Body of pancreas (tissue), 4 donors: ENCODE measurements at regions not wholly inside any gene's neighbourhood (a gene's known extent, or its start where the extent isn't known, plus 50 kb on each side); places are given as distances from the start of the nearest gene placed in this dataset.

Source experiments
- ATAC-seq: fragments of 150-250 bp; one replicate; pipeline ENCODE4 v1.9.1; 2016
- DNase-seq, 4 donors: peaks; one replicate each; pipeline ENCODE4 v3.0.0-alpha.2; 2019
- H3K27ac ChIP-seq, 4 donors: fragments of 200-600 bp; sonication (generic); 1 replicate in 3 of 4; 2 replicates in 1 of 4; pipeline versions ENCODE4 v1.5.1 to v1.6.1; 2016 to 2019; ENCODE audit warnings: mild to moderate bottlenecking in 1 of 4, mixed read lengths in 1 of 4, moderate library complexity in 1 of 4
- H3K27me3 ChIP-seq, 2 donors: fragments of 200-600 bp; sonication (generic); one replicate each; pipeline ENCODE4 v1.6.0; 2016; ENCODE audit warnings: mild to moderate bottlenecking in 1 of 2
- H3K36me3 ChIP-seq, 2 donors: fragments of 200-600 bp; sonication (generic); replicated peaks in 1 of 2; 2 replicates each; pipeline ENCODE4 v1.5.1; 2016; ENCODE audit warnings: low read depth in 2 of 2; ENCODE audit not compliant: insufficient read depth in 1 of 2
- H3K4me1 ChIP-seq: fragments of 200-600 bp; sonication (generic); one replicate; pipeline ENCODE4 v1.6.0; 2016
- H3K4me3 ChIP-seq, 2 donors: fragments of 200-600 bp; sonication (generic); 1 replicate in 1 of 2; 2 replicates in 1 of 2; pipeline ENCODE4 v1.5.1; 2016 to 2019
- H3K9me3 ChIP-seq, 3 donors: fragments of 200-600 bp; sonication (generic); 1 replicate in 2 of 3; 2 replicates in 1 of 3; pipeline ENCODE4 v1.5.1; 2016
- POLR2A ChIP-seq, 3 donors: fragments of 450-650 bp; IDR thresholded peaks; one replicate each; pipeline ENCODE4 v1.6.1; 2016; ENCODE audit warnings: antibody characterized with exemption in 3 of 3, mild to moderate bottlenecking in 2 of 3
- WGBS, 2 donors: methylation state at CpG; one replicate each; pipeline ENCODE4 v1.1.5; 2017; 5-methylcytosine and 5-hydroxymethylcytosine counted together
- intact Hi-C: fragments of 100-400 bp; cut with DNase I; formaldehyde crosslinking; loops from one replicate; pipeline ENCODE4 v1.15.1; 2023
- TF ChIP-seq, protein P1 (sequence below), 7 experiments: fragments of 450-650 bp in 4 of 7; fragments of 200-600 bp in 3 of 7; sonication (generic) in 3 of 7; IDR thresholded peaks; one replicate each; pipeline ENCODE4 v1.5.1; 2016 to 2019; ENCODE audit warnings: antibody characterized with exemption in 7 of 7

DNA sequence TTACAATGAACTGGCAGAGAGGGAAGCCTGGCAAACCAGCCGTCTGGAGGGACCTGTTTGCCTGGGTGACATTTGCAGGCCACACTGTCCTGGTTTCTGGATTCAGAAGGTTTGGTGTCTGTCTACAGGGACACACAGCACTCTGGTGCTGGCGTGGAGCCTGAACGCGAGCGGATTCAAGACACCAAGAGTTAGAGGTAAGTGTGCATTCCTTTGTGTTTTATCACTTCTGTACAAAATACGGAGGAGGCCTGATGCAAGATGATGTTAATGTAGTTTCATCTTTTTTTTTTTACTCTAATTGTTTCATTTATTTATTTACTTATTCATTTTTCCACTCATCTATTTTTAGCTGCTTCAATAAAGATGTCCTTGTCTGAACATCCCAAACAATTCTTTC, 485.3 kb upstream of the ADARB2 start:
- 69 to 71% methylated on average over 6 of the region's 6 CpGs for WGBS, 2 donors
- intact Hi-C loops = no loop called here

DNA sequence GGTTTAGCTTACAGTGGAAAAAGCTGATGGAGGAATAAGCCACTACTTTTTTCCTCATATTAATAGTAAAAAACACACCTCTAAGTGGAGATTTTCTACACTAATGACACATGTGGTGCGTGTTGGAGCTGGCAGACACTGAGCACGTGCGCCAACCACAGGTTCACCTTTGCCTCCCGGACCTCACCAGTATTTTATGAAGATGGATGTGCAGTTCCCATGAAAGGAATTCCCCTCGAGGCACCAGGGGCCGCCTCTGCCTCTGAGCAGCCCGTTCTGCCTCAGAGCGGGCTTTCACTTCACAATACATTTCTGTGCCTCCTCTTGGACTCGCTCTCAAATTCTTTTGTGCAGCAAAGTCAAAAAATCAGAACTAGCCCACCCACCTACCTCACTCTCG, 477.5 kb upstream of the ADARB2 start:
- Histone ChIP-seq H3K36me3 (no peaks in the 10 kb centered on the region), H3K4me3 (no peak overlapping the region), H3K27me3 (no peaks in the 10 kb centered on the region), H3K9me3 (no peaks in the 10 kb centered on the region), H3K27ac (no peak overlapping the region), H3K4me1 (peaks cover 6% of the 10 kb centered on the region)
- 49 to 53% methylated on average over 10 of the region's 10 CpGs for WGBS, 2 donors
- intact Hi-C loops = no loop called here
- ATAC-seq = no peak
- DNase-seq = no peak
- TF ChIP-seq POLR2A (IDR thresholded peaks at IDR 0.05) = no peak
- TF ChIP-seq, protein P1, sequence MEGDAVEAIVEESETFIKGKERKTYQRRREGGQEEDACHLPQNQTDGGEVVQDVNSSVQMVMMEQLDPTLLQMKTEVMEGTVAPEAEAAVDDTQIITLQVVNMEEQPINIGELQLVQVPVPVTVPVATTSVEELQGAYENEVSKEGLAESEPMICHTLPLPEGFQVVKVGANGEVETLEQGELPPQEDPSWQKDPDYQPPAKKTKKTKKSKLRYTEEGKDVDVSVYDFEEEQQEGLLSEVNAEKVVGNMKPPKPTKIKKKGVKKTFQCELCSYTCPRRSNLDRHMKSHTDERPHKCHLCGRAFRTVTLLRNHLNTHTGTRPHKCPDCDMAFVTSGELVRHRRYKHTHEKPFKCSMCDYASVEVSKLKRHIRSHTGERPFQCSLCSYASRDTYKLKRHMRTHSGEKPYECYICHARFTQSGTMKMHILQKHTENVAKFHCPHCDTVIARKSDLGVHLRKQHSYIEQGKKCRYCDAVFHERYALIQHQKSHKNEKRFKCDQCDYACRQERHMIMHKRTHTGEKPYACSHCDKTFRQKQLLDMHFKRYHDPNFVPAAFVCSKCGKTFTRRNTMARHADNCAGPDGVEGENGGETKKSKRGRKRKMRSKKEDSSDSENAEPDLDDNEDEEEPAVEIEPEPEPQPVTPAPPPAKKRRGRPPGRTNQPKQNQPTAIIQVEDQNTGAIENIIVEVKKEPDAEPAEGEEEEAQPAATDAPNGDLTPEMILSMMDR (IDR thresholded peaks at IDR 0.05) = no peak

More for the DNA sequence above, 485.3 kb upstream of the ADARB2 start:
- no peak overlapping the region for H3K27ac ChIP-seq
- DNase-seq (no peak), ATAC-seq (no peak)
- no peaks in the 10 kb centered on the region for H3K9me3 ChIP-seq
- no peaks in the 10 kb centered on the region for H3K27me3 ChIP-seq
- TF ChIP-seq POLR2A (IDR thresholded peaks at IDR 0.05) = no peak
- TF ChIP-seq, protein P1 (IDR thresholded peaks at IDR 0.05) = no peak
- no peak overlapping the region for H3K4me3 ChIP-seq
- no peaks in the 10 kb centered on the region for H3K4me1 ChIP-seq
- H3K36me3 ChIP-seq = no peaks in the 10 kb centered on the region

DNA sequence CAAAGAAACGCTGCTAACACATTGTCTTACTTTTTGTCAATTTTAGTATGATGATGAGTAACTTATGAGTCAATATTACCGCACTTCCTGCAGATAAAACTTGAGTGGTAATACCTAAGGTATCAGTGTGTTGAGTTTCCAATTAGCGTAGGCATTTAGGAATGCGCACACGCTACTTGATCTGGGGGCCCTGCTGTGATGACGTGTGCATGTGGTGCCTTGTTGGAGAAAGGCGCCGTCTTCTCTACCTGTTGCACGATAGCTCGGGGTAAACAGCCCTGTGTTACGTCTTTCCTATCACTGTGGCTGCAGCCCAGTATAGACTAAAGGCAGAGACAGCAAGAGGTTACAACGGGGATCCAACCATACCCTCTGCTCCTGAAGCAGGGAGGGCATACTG, 476.8 kb upstream of the ADARB2 start:
- intact Hi-C loops = no loop called here
- Histone ChIP-seq H3K27ac (no peak overlapping the region), H3K27me3 (peaks cover 0 to 4% of the 10 kb centered on the region in 2 donors), H3K4me1 (peaks cover 6% of the 10 kb centered on the region), H3K4me3 (no peak overlapping the region), H3K9me3 (no peaks in the 10 kb centered on the region), H3K36me3 (no peaks in the 10 kb centered on the region)
- DNase-seq = no peak
- TF ChIP-seq, protein P1 (IDR thresholded peaks at IDR 0.05) = no peak
- TF ChIP-seq POLR2A (IDR thresholded peaks at IDR 0.05) = no peak
- 76 to 83% methylated on average over 12 of the region's 12 CpGs for WGBS, 2 donors
- ATAC-seq = no peak

DNA sequence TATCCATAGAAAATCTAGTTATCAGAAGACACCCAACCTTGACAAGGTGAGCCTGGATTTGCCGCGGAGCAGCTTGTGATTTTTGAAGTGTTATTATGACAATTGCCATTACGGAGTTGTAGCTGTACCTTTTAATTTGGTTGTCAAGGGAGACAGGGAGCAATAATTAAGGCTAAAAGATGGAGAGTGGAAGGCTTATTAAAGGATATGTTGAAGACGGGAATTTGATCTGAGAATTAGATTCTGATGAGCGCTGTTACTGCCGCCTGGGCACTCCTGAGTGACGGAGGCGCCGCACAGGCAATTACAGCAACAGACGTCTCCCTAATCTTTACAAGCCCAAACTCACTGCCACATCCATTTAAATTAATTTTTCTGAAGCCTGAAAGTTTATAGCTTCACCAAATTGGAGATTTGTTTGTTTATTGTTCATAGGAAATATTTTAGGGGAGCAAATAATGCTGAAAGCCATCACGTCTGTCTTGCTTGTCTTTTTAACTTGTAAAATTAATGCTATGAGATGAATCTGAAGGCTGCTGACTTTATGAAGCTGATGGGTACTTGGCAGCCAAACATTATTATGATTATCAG, 475.0 kb upstream of the ADARB2 start:
- Histone ChIP-seq H3K27me3 (peaks cover 0 to 4% of the 10 kb centered on the region in 2 donors), H3K4me1 (peaks cover 6% of the 10 kb centered on the region), H3K9me3 (no peaks in the 10 kb centered on the region), H3K27ac (no peak overlapping the region), H3K36me3 (no peaks in the 10 kb centered on the region), H3K4me3 (no peak overlapping the region)
- TF ChIP-seq, protein P1 (IDR thresholded peaks at IDR 0.05) = no peak
- no peak for TF ChIP-seq POLR2A (IDR thresholded peaks at IDR 0.05)
- no peak for ATAC-seq
- intact Hi-C loops = no loop called here
- DNase-seq = no peak
- WGBS, 2 donors = 49 to 53% methylated on average over 11 of the region's 11 CpGs

DNA sequence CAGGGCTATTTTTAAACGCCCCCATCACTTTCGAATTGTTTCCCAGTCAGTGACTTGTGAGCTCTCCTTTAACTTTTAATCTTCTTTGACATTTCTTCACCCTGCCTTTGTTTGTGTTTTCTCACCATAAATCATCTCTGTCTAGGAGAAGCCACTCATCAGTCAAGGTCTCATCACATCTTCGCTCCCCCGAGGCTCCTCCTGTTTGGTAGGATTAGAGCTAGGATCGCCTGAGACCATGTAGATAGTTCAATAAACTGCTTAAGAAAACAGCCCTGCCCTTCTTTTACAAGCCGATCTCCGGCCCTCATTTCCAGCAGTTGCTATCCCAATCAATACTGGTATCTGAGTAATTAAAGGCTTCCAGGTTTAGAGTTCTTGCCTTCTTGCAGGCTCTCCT, 472.8 kb upstream of the ADARB2 start:
- Histone ChIP-seq H3K27ac (no peak overlapping the region), H3K4me1 (peaks cover 6% of the 10 kb centered on the region), H3K9me3 (no peaks in the 10 kb centered on the region), H3K36me3 (no peaks in the 10 kb centered on the region), H3K4me3 (no peak overlapping the region), H3K27me3 (peaks cover 0 to 4% of the 10 kb centered on the region in 2 donors)
- no peak for TF ChIP-seq POLR2A (IDR thresholded peaks at IDR 0.05)
- TF ChIP-seq, protein P1 (IDR thresholded peaks at IDR 0.05) = no peak
- ATAC-seq (no peak), DNase-seq (no peak)
- intact Hi-C loops = no loop called here
- WGBS, 2 donors = 8 to 10% methylated on average over 7 of the region's 7 CpGs
